C4-2B (cell line): ENCODE measurements at regions not wholly inside any gene's neighbourhood (a gene's known extent, or its start where the extent isn't known, plus 50 kb on each side); places are given as distances from the start of the nearest gene placed in this dataset.

Experiments
- ZFX ChIP-seq: fragments of 450-650 bp; IDR thresholded peaks from 2 replicates; pipeline ENCODE4 v1.6.1; 2017
- TF ChIP-seq, protein P1 (sequence below): fragments of 450-650 bp; conservative IDR thresholded peaks from 2 replicates; pipeline ENCODE4 v1.5.1; 2017; ENCODE audit warnings: mild to moderate bottlenecking

DNA sequence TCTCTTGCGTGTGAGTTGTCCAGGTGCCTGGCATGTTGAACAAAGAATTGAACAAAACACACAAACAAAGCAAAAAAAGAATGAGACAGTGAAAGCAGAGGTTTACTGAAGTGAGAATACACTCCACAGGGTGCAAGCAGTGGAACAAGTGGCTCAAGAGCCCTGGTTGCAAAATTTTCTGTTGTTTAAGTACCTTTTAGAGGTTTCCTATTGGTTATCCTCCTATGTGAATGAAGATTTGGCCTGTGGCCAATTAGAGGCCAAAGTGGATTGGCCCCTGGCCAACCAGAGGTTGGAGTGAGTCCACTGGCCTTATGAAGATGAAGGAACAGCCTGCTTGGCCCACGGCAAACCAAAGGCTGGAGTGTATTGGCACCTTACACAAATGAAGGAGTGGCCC is 1188.5 kb upstream of the NRXN1 start:
- TF ChIP-seq, protein P1, sequence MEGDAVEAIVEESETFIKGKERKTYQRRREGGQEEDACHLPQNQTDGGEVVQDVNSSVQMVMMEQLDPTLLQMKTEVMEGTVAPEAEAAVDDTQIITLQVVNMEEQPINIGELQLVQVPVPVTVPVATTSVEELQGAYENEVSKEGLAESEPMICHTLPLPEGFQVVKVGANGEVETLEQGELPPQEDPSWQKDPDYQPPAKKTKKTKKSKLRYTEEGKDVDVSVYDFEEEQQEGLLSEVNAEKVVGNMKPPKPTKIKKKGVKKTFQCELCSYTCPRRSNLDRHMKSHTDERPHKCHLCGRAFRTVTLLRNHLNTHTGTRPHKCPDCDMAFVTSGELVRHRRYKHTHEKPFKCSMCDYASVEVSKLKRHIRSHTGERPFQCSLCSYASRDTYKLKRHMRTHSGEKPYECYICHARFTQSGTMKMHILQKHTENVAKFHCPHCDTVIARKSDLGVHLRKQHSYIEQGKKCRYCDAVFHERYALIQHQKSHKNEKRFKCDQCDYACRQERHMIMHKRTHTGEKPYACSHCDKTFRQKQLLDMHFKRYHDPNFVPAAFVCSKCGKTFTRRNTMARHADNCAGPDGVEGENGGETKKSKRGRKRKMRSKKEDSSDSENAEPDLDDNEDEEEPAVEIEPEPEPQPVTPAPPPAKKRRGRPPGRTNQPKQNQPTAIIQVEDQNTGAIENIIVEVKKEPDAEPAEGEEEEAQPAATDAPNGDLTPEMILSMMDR: no peak
- no peak for TF ChIP-seq ZFX
